ENCODE measurements at regions not wholly inside any gene's neighbourhood (a gene's known extent, or its start where the extent isn't known, plus 50 kb on each side); places are given as distances from the start of the nearest gene placed in this dataset.
"Not testable (repeated sequence)": the region's sequence is repeated elsewhere in the genome, so short reads cannot be mapped to it uniquely, and the experiment has no call there.

DNA sequence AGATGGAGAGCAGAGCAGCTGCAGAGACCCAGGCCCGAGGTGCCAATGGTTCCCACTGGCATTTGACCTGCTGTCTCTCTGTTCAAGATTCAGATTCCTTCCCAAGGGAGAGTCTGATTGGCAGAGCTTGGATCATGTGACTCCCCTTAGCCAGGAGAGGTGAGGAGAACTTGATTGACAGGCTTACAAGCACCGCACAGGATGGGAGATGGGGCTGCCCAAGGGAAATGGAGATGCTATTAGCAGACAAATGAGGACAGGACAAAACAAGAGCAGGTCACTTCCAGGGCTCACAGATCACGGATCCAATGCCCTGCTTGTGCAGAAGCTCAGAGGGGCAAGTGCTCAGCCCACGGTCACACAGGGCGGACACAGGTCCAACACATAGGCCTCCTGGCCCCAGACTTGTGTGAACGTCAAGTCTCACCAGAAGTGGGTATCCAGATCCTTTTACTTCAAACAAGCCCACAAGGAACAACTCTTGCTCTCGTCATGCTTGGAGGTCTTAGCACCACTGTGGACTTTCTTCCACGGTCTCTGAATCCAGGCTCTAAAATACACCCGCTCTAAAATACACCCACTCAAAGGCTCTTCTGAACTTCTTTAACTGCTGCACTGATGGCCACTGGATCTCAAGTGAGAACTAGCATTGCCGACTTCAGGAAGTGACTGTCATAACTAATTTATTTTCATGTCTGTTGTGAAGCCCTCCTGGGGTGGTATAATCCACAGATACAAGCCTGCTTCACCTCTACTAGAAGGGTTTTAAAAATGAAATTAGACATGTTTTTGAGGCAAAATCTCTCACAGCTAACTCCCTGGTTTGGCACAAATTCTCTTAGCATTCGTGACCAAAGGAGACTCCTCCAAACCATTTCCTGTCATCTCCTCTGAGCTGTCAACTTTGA is 274.9 kb downstream of the RRAGC start:
- TF ChIP-seq, protein P1, sequence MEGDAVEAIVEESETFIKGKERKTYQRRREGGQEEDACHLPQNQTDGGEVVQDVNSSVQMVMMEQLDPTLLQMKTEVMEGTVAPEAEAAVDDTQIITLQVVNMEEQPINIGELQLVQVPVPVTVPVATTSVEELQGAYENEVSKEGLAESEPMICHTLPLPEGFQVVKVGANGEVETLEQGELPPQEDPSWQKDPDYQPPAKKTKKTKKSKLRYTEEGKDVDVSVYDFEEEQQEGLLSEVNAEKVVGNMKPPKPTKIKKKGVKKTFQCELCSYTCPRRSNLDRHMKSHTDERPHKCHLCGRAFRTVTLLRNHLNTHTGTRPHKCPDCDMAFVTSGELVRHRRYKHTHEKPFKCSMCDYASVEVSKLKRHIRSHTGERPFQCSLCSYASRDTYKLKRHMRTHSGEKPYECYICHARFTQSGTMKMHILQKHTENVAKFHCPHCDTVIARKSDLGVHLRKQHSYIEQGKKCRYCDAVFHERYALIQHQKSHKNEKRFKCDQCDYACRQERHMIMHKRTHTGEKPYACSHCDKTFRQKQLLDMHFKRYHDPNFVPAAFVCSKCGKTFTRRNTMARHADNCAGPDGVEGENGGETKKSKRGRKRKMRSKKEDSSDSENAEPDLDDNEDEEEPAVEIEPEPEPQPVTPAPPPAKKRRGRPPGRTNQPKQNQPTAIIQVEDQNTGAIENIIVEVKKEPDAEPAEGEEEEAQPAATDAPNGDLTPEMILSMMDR (IDR thresholded peaks at IDR 0.05; ENCODE audit: low read depth, low read length, missing control alignments), result no peak
- H3K4me3 ChIP-seq (replicated peaks; ENCODE audit: low read depth, low read length), result no peak overlapping the region
- DNase-seq (ENCODE audit: extremely low read depth, low read depth), result no peak

DNA sequence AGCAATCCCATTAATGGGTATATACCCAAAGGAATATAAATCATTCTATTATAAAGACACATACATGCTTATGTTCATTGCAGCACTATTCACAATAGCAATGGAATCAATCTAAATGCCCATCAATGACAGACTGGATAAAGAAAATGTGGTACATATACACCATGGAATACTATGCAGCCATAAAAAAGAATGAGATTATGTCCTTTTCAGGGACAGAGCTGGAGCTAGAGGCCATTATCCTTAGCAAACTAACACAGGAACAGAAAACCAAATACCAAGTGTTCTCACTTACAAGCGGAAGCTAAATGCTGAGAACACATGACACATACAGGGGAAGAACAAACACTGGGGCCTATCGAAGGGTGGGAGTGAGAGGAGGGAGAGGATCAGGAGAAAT is 276.3 kb downstream of the RRAGC start:
- H3K4me3 ChIP-seq (replicated peaks; ENCODE audit: low read depth, low read length); DNase-seq (ENCODE audit: extremely low read depth, low read depth): not testable (repeated sequence)

DNA sequence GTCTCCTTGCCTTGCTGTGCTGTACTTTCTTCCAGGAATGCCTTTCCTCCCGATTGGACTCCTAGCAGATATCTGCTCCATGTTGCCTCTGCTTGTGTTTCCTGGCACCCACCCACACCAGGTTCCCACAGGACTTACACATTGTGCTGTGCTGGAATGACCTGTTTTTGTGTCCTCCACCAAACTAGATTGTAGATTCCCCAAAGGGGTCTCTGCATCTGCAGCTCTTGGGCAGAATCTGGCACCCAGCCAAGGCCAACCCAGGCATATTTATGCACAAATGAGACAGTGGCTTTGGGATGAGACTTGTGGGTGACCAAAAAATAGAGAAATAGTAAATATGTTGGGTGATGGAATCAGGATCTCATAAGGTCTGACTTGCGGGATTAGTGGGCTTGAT is 278.2 kb downstream of the RRAGC start:
- TF ChIP-seq, protein P1 (IDR thresholded peaks at IDR 0.05; ENCODE audit: low read depth, low read length, missing control alignments), result no peak

DNA sequence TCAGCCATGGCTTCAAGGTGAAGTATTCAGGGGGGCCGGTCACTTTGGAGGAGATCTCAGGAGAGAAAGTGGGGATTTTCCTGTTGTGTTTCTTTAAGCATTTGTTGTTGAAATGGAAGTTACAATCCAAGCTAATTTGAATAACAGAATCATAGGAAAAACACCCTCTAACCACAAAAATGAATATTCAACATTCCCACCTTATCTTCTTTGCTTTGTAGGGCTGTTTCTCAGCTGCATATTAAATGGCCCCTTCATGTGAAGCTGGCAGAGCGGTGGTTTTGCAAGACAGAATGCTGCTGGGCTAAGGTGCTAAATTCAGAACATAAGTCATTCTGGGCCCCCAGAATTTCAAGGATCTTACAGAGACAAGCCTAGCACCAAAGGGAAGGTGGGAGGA is 279.0 kb downstream of the RRAGC start:
- TF ChIP-seq, protein P1 (IDR thresholded peaks at IDR 0.05; ENCODE audit: low read depth, low read length, missing control alignments), result no peak
- no peak for DNase-seq (ENCODE audit: extremely low read depth, low read depth)
- H3K4me3 ChIP-seq (replicated peaks; ENCODE audit: low read depth, low read length), result no peak overlapping the region

More for the DNA sequence above, 278.2 kb downstream of the RRAGC start:
- H3K4me3 ChIP-seq (replicated peaks; ENCODE audit: low read depth, low read length), result no peak overlapping the region
- DNase-seq (ENCODE audit: extremely low read depth, low read depth), result no peak

DNA sequence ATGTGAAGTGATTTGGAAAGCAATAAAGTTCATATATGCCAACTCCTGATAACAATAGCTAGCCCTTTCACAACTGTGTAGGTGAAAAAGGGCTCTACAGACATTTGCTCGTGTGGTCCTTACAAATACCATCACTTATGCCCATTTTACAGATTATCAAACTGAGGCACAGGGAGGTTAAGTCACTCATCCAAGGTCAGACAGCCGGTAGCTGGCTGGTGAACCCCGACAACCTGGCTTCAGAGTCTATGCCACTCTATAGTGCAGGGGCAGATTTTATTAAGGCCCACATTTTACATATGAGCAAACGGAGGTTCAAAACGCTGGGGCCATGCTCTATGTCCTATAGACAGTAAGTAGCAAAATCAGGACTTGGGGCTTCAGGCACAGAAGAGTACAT is 280.5 kb downstream of the RRAGC start:
- TF ChIP-seq, protein P1 (IDR thresholded peaks at IDR 0.05; ENCODE audit: low read depth, low read length, missing control alignments), result no peak
- no peak overlapping the region for H3K4me3 ChIP-seq (replicated peaks; ENCODE audit: low read depth, low read length)
- DNase-seq (ENCODE audit: extremely low read depth, low read depth), result no peak

GRCh38 chr1:38578271-38578951 is 281.2 kb downstream of the RRAGC start:
- TF ChIP-seq, protein P1 (IDR thresholded peaks at IDR 0.05; ENCODE audit: low read depth, low read length, missing control alignments), result no peak
- no peak overlapping the region for H3K4me3 ChIP-seq (replicated peaks; ENCODE audit: low read depth, low read length)
- DNase-seq (ENCODE audit: extremely low read depth, low read depth), result no peak

DNA sequence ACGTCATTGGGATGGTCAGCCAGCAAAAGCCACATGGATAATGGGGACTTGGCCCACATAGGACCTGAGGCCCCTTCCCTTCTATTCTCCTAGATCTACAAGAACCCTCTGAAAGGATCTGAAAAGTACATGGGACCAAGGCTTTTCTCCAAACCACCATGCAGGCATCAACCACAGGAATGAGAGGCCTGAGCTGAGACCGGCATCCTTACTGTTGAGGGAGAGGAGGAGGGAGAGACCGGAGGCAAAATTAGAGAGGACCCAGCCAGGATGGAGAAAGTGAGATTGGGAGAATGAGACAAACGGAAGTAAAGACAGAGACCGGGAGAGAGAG is 281.7 kb downstream of the RRAGC start:
- no peak for DNase-seq (ENCODE audit: extremely low read depth, low read depth)
- H3K4me3 ChIP-seq (replicated peaks; ENCODE audit: low read depth, low read length), result no peak overlapping the region
- TF ChIP-seq, protein P1 (IDR thresholded peaks at IDR 0.05; ENCODE audit: low read depth, low read length, missing control alignments), result no peak
